ENCODE measurements at regions not wholly inside any gene's neighbourhood (a gene's known extent, or its start where the extent isn't known, plus 50 kb on each side); places are given as distances from the start of the nearest gene placed in this dataset.

DNA sequence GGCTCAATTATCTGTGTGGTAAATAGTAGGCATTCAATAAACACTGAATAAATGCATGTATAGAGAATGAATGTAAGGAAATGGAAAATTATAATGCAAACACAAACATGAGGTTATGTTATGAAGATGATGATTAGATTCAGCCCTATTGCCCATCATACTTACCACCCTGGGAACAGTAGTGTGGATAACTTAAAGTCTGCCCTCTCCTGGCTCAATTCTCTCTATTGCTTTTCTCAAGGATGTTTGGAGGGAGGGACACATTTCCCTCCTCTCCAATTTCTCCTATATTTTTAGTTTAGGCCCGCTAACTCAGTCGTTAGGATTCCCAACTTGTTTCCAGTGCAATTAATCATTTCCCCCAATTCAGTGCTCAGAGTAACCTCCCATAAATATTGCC lies 101.5 kb upstream of the TNR start:
- TF ChIP-seq, protein P1, sequence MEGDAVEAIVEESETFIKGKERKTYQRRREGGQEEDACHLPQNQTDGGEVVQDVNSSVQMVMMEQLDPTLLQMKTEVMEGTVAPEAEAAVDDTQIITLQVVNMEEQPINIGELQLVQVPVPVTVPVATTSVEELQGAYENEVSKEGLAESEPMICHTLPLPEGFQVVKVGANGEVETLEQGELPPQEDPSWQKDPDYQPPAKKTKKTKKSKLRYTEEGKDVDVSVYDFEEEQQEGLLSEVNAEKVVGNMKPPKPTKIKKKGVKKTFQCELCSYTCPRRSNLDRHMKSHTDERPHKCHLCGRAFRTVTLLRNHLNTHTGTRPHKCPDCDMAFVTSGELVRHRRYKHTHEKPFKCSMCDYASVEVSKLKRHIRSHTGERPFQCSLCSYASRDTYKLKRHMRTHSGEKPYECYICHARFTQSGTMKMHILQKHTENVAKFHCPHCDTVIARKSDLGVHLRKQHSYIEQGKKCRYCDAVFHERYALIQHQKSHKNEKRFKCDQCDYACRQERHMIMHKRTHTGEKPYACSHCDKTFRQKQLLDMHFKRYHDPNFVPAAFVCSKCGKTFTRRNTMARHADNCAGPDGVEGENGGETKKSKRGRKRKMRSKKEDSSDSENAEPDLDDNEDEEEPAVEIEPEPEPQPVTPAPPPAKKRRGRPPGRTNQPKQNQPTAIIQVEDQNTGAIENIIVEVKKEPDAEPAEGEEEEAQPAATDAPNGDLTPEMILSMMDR (IDR thresholded peaks at IDR 0.05): no peak
- no peak for TF ChIP-seq POLR2A (IDR thresholded peaks at IDR 0.05)
